ENCODE measurements at regions not wholly inside any gene's neighbourhood (a gene's known extent, or its start where the extent isn't known, plus 50 kb on each side); places are given as distances from the start of the nearest gene placed in this dataset.
"Not testable (repeated sequence)": the region's sequence is repeated elsewhere in the genome, so short reads cannot be mapped to it uniquely, and the experiment has no call there.

- no peak for DNase-seq (ENCODE audit: low read depth in 4 of 4, low spot score in 2 of 4)
Observed at GRCh38 chr6:135604035-135604860, 106.7 kb upstream of the AHI1 start.

GRCh38 chr6:135605278-135605790 is 107.8 kb upstream of the AHI1 start:
- DNase-seq (ENCODE audit: low read depth in 4 of 4, low spot score in 2 of 4) = no peak

GRCh38 chr6:135606392-135606791 is 108.9 kb upstream of the AHI1 start:
- no peak for DNase-seq (ENCODE audit: low read depth in 4 of 4, low spot score in 2 of 4)

GRCh38 chr6:135608031-135608430 is 110.5 kb upstream of the AHI1 start:
- DNase-seq (ENCODE audit: low read depth in 4 of 4, low spot score in 2 of 4) = no peak

GRCh38 chr6:135610192-135610591 is 112.7 kb upstream of the AHI1 start:
- not testable (repeated sequence) for DNase-seq (ENCODE audit: low read depth in 4 of 4, low spot score in 2 of 4)

- DNase-seq (ENCODE audit: low read depth in 4 of 4, low spot score in 2 of 4) = no peak
Observed at GRCh38 chr6:135616655-135617054, 119.1 kb upstream of the AHI1 start.

GRCh38 chr6:135617222-135617621 is 119.7 kb upstream of the AHI1 start:
- DNase-seq (ENCODE audit: low read depth in 4 of 4, low spot score in 2 of 4) = no peak

GRCh38 chr6:135622081-135622480 is 124.5 kb upstream of the AHI1 start:
- no peak for DNase-seq (ENCODE audit: low read depth in 4 of 4, low spot score in 2 of 4)

- DNase-seq (ENCODE audit: low read depth in 4 of 4, low spot score in 2 of 4) = no peak
Observed at GRCh38 chr6:135623979-135624378, 126.4 kb upstream of the AHI1 start.

GRCh38 chr6:135624402-135625295 is 127.1 kb upstream of the AHI1 start:
- DNase-seq (ENCODE audit: low read depth in 4 of 4, low spot score in 2 of 4) = no peak

- not testable (repeated sequence) for DNase-seq (ENCODE audit: low read depth in 4 of 4, low spot score in 2 of 4)
Observed at GRCh38 chr6:135626001-135626400, 128.5 kb upstream of the AHI1 start.

- DNase-seq (ENCODE audit: low read depth in 4 of 4, low spot score in 2 of 4) = no peak
Observed at GRCh38 chr6:135627092-135627715, 129.7 kb upstream of the AHI1 start.

GRCh38 chr6:135630789-135631376 is 133.3 kb upstream of the AHI1 start:
- DNase-seq (ENCODE audit: low read depth in 4 of 4, low spot score in 2 of 4) = no peak

- no peak for DNase-seq (ENCODE audit: low read depth in 4 of 4, low spot score in 2 of 4)
Observed at GRCh38 chr6:135631821-135632220, 134.3 kb upstream of the AHI1 start.

GRCh38 chr6:135633573-135633972 is 136.0 kb upstream of the AHI1 start:
- no peak for DNase-seq (ENCODE audit: low read depth in 4 of 4, low spot score in 2 of 4)

- no peak for DNase-seq (ENCODE audit: low read depth in 4 of 4, low spot score in 2 of 4)
Observed at GRCh38 chr6:135637701-135638100, 140.2 kb upstream of the AHI1 start.

- no peak for DNase-seq (ENCODE audit: low read depth in 4 of 4, low spot score in 2 of 4)
Observed at GRCh38 chr6:135638108-135638507, 140.6 kb upstream of the AHI1 start.

- no peak for DNase-seq (ENCODE audit: low read depth in 4 of 4, low spot score in 2 of 4)
Observed at GRCh38 chr6:135640048-135640447, 142.5 kb upstream of the AHI1 start.

GRCh38 chr6:135640449-135641111 is 143.0 kb upstream of the AHI1 start:
- no peak for DNase-seq (ENCODE audit: low read depth in 4 of 4, low spot score in 2 of 4)

GRCh38 chr6:135642912-135643311 is 145.4 kb upstream of the AHI1 start:
- DNase-seq (ENCODE audit: low read depth in 4 of 4, low spot score in 2 of 4) = no peak
